NCI-H345 treated with DMSO at 0.1 percent for 48 hours (cell line): ENCODE measurements at regions not wholly inside any gene's neighbourhood (a gene's known extent, or its start where the extent isn't known, plus 50 kb on each side); places are given as distances from the start of the nearest gene placed in this dataset.
A peak's percentile ranks its signal among the peaks of the same experiment; 100 is the strongest.

Experiments
- DNase-seq: peaks from one replicate; lab custom pipeline; 2025; ENCODE audit not compliant: unreplicated experiment; lab: John Stamatoyannopoulos, UW

DNA sequence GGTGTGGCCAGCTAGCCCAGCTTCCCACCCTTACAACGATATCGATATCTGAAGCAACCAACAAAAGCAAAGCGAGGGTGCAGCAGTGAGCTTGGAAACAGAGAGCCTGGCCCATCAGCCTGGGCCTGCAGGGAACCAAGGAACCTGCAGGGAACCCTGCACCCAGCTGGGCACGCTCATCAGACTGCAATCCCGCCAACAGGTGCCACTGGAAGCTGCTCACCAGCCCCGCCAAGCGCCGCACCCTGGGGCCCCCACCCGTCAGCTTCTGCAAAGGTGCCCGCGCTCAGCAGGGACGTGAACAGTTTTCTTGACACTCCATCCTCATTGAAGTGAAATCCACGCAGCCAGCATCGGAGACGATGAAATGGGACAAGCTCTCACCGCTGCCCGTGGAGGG, 250.7 kb downstream of the RBFOX3 start:
- no peak for DNase-seq

DNA sequence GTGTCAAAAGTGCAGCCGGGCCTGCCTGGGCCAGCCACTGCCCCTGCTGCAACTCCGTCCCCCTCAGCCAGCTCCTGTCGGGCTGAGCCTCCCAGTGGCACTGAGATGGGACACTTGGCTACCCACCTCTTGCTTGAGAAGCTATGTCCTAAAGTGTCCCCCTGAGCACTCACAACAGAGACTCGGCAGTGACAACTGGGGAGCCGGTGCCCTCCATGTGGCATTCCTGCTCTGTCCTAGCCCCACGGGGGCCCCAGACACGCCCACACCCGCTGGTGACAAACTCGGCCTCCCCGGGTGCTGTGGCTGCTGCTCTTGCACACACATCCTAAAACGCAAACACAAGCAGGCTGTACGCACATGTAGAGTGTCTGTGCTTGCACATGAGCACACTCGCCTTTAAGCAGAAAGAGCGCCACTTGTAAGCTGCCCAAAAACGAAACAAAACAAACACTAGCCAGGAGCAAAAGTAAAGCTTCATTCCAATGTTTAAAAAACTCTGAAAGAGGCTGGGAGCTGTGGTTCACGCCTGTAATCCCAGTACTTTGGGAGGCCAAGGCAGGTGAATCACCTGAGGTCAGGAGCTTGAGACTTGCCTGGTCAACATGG, 253.9 kb downstream of the RBFOX3 start:
- DNase-seq = no peak

DNA sequence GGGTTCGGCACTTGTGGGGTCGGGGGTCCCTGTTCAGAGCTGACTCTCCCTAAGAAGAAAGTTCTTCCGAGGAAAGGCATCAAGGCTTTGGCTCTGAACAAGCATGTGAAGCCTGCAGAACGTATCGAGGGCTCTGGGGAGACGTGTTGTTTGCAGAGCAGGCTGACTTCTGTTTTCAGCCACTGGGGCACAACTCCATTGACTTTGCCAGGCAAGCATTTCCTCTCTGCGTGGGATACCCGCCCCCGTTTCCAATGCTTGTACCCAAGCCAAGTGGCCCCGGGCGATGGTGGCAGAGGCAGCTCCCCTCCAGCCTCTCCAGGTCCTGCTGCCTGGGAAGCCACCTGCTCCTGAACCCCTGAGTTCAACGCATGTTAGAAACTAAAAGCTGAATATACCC, 255.7 kb downstream of the RBFOX3 start:
- peak; percentile 72 for DNase-seq

DNA sequence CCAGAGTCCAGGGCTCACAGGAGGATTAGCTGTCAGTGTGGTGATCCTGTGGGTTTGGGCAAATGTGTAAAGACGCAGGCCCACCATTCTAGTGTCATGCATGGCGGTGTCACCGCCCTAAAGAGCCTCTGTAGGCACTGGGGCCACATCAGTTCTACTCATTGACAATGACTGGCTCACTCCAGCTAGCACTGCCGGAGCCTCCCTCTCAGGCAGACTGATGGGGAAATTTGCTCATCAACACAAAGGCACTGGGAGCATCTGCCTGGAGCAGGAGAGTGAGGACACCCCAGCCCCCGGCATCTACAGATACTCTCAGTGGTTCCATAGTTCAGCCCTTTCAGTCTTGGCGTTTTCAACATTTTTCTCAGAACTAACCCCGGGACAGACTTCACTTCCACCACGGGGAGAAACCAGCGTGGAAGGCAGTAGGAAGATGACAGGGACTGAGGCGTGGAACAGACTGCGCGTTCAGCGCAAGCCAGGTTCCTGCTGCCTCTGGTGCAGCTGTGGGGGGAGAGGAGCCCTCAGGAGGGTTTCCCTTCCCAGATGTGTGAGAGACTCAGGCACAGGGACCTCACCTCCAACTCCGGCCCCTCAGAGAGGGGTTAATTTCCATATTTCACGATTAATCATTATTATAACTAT, 256.6 kb downstream of the RBFOX3 start:
- DNase-seq = no peak

DNA sequence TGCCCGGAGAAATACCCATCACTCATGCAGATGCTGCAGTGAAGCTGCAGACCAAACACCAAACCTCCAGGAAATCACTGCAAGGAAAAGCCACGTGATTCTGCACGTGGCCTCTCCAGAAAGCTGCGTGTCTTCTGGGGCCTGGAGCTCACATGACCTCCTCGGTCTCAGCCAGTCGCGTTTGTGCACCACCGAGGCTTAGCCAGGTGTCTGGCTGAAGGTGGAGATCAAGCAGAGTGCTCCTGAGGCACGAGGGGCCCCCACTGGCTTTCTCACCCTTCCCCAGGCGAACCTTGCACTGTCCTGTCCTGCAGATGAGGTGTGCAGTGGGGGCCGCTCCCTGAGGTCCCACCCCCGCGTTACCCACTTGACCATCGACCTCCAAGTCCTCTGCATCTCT, 257.3 kb downstream of the RBFOX3 start:
- no peak for DNase-seq

DNA sequence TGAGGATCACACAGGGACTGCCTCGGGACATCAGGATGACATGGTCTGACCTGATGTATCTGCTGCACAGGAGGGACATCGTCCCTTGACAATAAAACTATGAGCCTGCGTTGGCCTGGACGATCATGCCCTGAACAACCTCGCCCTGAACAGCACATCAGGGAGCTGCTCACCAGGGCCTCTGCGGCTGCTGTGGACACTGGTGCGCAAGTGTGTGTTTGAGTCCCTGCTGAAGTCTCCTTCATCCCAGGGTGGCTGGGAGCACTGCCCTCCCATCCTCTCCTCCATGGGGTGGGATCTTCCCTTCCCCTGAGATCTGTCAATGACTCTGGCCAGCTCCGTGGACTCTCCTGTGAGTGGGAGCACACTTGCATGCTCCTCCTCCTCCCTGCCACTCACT, 257.8 kb downstream of the RBFOX3 start:
- DNase-seq = no peak

DNA sequence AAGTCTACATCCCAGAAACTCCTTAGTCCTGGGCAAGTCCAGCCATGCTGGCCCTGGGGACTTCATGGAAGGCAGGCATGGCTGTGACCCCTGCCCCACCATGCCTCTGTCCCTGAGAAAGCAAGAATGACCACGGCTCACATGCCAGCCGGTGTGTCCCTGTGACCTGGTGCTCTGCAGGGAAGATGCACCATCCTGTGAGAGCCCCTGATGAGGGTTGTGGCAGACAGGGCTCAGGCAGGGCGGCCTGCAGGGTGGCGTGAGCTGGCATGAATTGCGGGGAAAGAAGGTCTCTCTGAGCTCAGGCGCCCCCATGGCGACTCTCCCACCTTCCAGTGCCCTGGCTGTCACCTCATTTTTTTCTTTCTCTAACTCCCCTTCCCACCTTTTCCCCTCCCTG, 260.3 kb downstream of the RBFOX3 start:
- DNase-seq = no peak

DNA sequence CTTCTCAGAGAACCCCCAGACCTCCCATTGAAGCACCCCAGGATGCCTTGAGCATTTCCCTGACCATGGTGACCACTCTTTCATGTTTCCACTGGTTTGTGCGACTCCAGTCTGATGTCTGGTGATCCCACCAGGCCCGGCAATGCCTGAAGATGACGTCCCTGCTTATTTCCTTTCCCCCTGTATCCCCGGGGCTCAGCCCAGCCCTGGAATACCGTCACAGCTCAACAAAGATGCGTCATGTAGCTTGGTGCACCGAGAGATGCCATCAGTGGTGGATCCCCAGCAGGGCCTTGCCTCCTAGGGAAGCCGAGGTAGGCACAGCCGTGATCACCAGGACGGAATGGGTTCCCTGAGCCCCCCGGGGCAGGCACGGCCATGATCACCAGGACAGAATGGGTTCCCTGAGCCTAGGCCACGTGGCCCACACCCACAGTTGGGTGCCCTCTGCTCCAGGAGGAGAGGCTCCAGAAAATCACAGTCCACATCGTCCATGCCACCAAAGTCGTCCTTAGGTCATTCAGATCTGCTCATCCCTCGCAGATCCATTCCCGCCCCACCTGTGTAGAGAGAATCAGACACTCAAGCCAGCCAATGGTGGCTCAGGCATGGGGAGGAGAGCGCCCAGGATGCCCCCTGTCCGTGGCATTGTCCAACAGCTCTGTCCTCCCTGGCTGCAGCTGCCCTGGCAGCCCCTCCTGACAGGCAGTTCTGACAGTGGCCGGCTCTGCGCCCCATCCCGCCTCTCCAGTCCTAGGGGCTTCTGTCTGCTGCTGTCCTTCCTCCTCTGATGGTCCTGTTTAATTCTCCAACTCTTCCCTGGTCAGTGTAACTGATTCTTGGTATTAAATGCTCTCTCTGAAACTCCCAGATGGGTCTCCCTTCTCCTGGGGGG, 261.1 kb downstream of the RBFOX3 start:
- no peak for DNase-seq

DNA sequence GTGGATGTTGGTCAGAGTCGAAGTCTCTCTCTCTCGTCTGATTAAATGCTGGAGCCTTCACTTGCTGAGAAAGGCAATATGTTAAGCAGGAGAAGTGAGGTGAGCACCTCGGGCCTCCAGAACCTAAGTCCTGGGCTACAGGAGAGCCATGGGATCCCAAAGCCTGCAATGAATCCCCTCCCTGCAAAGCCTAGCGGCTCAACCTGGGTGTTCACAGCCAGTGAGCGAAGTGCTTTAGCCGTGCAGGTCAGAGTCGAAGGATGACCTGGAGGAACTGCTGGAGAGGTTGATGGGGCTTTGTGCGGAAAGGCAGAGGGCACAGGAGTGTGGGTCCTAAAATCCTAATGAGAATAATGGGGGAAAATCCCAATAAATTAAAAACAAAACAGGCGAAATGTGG, 267.8 kb downstream of the ENGASE start:
- no peak for DNase-seq

DNA sequence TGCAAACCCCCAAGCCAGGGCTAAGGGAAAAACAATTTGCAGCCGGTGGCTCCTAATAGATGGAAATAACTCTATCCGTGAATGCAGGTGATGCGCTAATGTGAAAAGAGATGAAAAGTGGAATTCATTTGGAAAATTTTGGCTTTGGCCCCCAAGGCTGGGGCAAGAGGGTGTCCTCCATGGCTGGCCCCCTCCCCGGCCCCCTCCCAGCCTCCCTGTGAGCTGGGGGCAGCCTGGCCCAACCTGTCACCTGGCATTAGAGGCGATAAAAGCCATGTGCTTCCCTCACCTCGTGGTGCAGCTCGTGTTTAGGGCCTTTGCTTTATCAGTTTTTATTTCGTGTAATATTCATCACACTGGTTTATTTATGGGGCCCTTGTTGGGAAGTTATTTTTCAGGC, 267.2 kb downstream of the ENGASE start:
- no peak for DNase-seq

DNA sequence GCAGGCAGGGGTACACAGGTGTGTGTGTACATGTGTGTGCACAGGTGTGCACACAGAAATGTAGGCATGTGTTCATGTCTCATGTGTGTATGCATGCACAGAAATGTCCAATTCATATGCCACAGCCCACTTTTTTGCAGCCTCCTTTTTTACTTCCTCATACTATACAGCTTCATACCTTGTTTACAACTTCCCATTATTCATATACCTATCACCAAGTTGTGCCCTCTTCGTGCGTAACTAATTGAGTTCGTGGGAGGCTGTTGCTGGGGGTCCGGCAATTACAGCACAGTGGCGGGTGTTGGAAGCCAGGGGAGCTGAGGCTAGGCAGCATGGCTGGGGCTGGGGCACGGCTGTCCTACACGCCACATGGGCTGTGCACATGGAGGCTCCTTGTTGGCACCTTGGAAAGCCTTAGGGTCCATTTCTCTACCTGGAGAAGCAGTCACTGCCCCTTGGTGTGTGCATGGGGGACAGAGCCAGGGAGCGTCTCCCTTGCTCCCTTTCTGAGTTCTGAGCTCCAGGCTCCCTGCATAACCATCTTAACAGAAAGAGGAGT, 266.7 kb downstream of the ENGASE start:
- no peak for DNase-seq

DNA sequence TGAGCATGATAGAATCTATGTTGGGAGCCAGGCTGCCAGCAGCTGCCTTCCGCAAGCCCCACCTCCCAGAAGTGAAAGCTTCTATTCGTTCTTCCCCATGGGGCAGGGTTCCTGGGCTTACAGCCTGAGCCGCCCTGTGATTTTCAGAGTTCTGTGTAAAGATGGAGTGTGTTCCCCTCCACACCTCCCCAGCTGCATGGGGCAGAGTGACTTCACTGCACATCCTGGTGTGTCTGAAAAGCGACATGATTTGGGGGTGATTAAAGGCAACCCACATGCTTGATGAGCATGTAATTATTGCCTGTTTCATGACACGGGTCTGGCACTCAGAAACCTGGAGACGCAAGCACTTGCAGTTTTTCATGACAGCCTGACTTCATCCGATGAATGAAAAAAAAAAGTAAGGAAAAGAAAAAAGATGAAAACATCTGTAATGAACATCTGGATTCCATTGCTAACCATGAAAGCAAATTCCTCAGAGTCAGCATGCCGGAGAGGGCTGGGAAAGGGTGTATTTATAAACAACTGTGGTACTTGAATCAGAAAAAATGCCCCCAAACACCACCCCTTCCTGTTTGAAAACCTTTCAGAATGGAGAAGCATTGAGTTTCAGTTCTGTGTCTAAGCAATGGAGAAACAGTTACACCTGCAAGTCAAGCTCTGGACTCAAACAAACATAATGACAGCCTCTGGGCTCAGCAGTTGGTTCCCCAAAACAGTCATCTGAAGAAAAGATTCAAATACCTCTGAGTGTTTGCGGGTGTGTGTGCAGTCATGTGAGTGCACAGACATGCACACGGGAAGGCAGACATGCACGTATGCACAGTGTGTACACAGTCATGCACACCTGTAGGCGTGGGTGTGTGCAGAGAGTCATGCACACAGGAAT, 266.0 kb downstream of the ENGASE start:
- DNase-seq = no peak

DNA sequence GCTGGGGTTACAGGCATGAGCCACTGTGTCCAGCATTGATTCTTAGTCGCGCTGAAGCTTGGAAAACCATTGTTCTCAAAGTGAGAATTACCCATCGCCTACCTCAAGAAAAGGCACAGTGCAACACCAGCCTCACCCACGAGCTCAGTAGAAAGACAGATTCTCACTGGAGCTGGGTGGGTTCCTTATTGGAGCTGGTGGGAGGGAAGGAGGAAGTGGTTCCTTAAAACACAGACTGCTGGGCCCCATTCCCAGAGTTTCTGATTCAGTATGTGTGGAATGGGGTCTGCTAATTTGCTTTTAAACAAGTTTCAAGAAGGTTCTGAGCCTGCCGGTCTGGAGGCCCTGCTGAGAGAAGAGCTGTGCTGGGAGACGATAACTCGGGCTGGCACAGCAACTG, 264.7 kb downstream of the ENGASE start:
- no peak for DNase-seq

DNA sequence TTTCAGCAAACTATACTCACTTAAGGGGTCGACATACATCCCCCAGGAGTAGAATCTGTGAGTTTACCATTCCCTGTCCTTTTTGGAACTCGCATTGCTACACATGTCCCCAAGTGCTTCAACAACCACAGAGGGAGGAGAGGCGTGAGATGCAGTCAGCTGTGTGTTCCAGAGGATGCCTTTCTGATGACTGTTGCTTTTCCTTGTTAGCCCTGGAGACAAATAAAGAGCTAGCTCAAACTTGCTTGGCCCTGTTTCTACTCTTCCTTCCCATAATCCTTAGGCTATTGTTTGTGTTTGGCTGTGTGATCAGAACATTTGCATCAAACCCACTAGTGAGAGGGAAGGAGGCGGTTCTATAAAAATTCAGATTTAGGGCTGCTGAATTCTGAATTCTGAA, 264.0 kb downstream of the ENGASE start:
- no peak for DNase-seq

DNA sequence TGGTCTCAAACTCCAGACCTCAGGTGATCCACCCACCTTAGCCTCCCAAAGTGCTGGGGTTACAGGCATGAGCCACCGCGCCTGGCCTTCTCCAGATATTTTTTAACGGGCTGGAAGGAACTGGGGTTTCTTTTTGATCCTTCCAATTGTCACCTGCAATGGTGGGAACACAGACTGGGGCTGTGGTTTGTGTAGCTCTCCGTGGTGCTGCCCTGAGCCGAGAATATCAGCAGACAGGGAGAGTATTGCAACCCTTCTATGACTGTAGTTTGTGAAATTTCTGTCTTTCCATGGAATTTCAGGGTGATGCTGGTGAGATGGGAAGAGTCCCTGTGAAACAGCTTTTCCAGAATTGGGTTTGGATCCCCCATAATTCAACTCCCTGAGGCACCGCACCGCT, 263.5 kb downstream of the ENGASE start:
- no peak for DNase-seq

DNA sequence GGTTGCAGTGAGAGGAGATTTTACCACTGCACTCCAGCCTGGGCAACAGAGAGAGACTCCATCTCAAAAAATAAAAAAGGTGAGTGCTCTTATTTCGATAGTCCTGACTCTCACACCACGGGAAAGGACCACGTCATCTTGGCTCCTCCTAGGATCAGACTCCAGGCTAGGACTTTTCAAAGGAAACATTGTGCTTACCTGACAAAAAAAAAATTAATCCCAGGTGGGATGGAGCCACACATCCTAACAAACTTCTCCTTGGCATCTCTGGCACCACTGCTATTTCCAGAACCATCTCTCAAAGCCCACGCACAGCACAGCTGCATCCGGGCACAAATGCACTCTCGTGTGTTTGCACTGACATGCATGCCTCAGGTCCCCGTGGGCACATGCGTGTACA, 262.4 kb downstream of the ENGASE start:
- DNase-seq = no peak

DNA sequence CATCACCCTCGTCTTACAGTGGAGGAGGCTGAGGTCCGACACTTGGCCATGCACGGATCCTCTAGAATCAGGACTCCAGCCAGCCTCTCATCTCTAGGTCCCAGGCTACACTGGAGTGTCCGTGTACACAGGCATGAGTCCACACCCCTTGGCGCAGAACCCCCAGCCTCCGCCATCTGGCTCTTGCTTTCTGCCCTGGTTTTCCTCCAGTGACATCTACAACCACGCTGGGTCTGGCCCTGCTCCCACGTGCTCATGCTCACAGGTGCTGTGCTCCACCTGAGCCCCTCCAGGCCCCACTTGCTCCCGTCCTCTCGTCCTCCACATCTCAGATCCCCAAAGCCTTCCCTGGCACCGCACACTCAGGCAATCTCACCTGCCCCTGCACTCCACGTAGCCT, 260.8 kb downstream of the ENGASE start:
- DNase-seq = no peak

DNA sequence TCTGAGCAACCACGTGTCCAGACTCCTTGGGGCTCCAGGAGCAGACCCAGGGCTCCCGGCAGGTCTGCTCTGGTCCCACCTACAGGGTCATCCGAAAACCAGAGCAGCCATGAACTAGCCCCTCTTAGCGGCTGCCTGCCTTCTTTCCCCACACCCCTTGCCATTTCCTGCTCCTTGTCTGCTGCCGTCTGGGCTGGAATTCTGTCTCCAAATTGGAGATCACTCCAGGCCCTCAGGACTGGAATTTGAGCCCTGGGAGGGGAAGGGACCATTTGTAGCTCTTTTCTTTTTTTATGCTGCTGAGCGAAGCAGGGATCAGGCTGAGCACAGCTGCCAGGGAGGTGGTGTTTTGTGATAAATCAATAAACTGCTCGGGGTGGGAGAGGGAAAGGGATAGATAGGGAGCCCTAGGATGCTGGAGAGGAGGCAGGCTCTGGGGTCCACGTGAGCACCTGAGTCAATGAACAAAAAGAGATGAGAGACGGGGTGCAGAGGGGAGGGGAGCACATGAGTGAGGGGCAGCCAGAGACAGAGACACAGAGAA, 257.5 kb downstream of the ENGASE start:
- DNase-seq = peak; percentile 42

DNA sequence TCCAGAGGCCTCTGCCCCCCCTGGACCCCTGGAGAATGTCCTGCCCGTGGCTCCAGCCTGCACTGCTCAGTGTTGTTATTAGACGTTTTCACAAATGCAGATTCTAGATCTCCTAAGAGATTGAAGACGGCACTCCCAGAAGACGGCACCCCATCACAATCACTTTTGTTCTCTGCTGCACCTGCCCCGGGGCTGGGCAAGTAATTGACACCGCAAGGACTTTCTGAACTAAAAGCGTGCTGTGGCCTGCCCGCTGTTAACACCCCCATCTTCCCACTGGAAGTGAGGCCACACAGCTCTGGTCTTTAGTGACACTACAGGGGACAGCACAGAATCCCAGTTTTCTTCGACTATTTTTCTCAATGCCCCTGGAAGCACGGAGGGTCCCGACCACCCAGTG, 256.9 kb downstream of the ENGASE start:
- peak; percentile 27 for DNase-seq

DNA sequence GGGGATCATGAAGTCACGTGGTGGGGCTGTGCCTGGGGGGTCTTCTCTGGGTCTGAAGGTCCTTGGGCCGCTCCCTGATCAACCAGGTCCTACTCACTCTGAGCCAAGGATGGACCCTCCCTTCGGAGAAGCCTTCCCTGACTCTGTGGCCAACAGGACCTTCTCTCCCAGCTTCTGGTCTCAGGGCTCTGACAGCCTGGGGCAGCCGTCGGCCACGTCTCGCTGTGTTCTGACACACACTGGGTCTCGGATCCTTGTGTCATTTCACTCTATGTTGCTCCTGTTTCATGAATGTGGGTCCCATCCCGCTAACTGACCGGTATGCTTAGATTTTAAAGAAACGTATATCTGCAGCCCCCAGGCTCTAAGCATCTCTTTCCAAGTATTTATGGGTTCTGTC, 256.1 kb downstream of the ENGASE start:
- no peak for DNase-seq

DNA sequence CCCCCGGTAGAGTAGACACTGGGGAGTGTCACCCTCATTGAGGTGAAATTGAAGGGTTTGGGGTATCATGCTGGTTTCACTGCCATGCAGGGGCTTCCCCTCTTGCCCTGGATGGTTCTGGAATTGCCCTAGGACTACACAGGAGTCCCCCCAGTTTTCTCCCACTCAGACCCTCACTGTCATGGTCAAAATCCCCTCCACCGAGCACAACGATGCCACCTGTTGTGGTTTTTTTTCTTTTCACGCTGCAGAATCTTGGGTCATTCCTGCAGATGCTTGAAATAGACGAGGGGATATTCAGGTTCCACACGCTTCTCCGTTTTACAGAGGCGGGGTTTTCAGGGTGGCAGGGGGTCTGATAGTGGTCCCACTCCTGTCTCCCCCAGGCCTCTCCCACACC, 255.6 kb downstream of the ENGASE start:
- no peak for DNase-seq
